ENCODE measurements at regions not wholly inside any gene's neighbourhood (a gene's known extent, or its start where the extent isn't known, plus 50 kb on each side); places are given as distances from the start of the nearest gene placed in this dataset.
A peak's percentile ranks its signal among the peaks of the same experiment; 100 is the strongest.
"Not testable (repeated sequence)": the region's sequence is repeated elsewhere in the genome, so short reads cannot be mapped to it uniquely, and the experiment has no call there.

GRCh38 chr1:120357046-120357445, 57.8 kb upstream of the NBPF8 start:
- peak; percentile 35 to 36 for DNase-seq (ENCODE audit: low read depth in 2 of 2)

GRCh38 chr1:120356170-120356569, 58.7 kb upstream of the NBPF8 start:
- DNase-seq (ENCODE audit: low read depth in 2 of 2), result not testable (repeated sequence)

- peak; percentile 27 to 51 for DNase-seq (ENCODE audit: low read depth in 2 of 2)
These were observed 60.1 kb upstream of the NBPF8 start for GRCh38 chr1:120354618-120355184.

GRCh38 chr1:120342231-120343073, 72.4 kb upstream of the NBPF8 start:
- not testable (repeated sequence) for DNase-seq (ENCODE audit: low read depth in 2 of 2)

- not testable (repeated sequence) for DNase-seq (ENCODE audit: low read depth in 2 of 2)
These were observed 73.1 kb upstream of the NBPF8 start for GRCh38 chr1:120341756-120342155.

- DNase-seq (ENCODE audit: low read depth in 2 of 2), result not testable (repeated sequence)
These were observed 73.7 kb upstream of the NBPF8 start for GRCh38 chr1:120340838-120341751.

- DNase-seq (ENCODE audit: low read depth in 2 of 2), result not testable (repeated sequence)
These were observed 99.1 kb upstream of the NBPF8 start for GRCh38 chr1:120315738-120316137.

GRCh38 chr1:120311930-120312329, 102.9 kb upstream of the NBPF8 start:
- DNase-seq (ENCODE audit: low read depth in 2 of 2), result not testable (repeated sequence)

GRCh38 chr1:120308940-120309578, 105.8 kb upstream of the NBPF8 start:
- not testable (repeated sequence) for DNase-seq (ENCODE audit: low read depth in 2 of 2)

- not testable (repeated sequence) for DNase-seq (ENCODE audit: low read depth in 2 of 2)
These were observed 109.8 kb upstream of the NBPF8 start for GRCh38 chr1:120305046-120305445.

- DNase-seq (ENCODE audit: low read depth in 2 of 2), result not testable (repeated sequence)
These were observed 110.5 kb upstream of the NBPF8 start for GRCh38 chr1:120304341-120304740.

- DNase-seq (ENCODE audit: low read depth in 2 of 2), result not testable (repeated sequence)
These were observed 115.3 kb upstream of the NBPF8 start for GRCh38 chr1:120299433-120300057.

- not testable (repeated sequence) for DNase-seq (ENCODE audit: low read depth in 2 of 2)
These were observed 116.3 kb upstream of the NBPF8 start for GRCh38 chr1:120298487-120298886.

- not testable (repeated sequence) for DNase-seq (ENCODE audit: low read depth in 2 of 2)
These were observed 117.4 kb upstream of the NBPF8 start for GRCh38 chr1:120297345-120297953.

GRCh38 chr1:120290105-120290504, 113.8 kb upstream of the SEC22B start:
- not testable (repeated sequence) for DNase-seq (ENCODE audit: low read depth in 2 of 2)

GRCh38 chr1:120289601-120290074, 113.3 kb upstream of the SEC22B start:
- DNase-seq (ENCODE audit: low read depth in 2 of 2), result not testable (repeated sequence)

GRCh38 chr1:120288814-120289600, 112.7 kb upstream of the SEC22B start:
- DNase-seq (ENCODE audit: low read depth in 2 of 2), result not testable (repeated sequence)

- not testable (repeated sequence) for DNase-seq (ENCODE audit: low read depth in 2 of 2)
These were observed 111.8 kb upstream of the SEC22B start for GRCh38 chr1:120288167-120288566.

- not testable (repeated sequence) for DNase-seq (ENCODE audit: low read depth in 2 of 2)
These were observed 106.6 kb upstream of the SEC22B start for GRCh38 chr1:120282744-120283464.
